Esophagus muscularis mucosa (tissue), 3 donors: ENCODE measurements at regions not wholly inside any gene's neighbourhood (a gene's known extent, or its start where the extent isn't known, plus 50 kb on each side); places are given as distances from the start of the nearest gene placed in this dataset.

Experiments used
- POLR2A ChIP-seq: fragments of 450-650 bp; IDR thresholded peaks from one replicate; pipeline ENCODE4 v1.6.1; 2017; ENCODE audit warnings: antibody characterized with exemption, moderate library complexity, mild to moderate bottlenecking, low read depth
- POLR2AphosphoS5 ChIP-seq, 2 donors: sonication (generic); formaldehyde crosslinking; IDR thresholded peaks; one replicate each; pipeline ENCODE4 v1.6.1; 2017; ENCODE audit warnings: antibody characterized with exemption in 2 of 2
- TF ChIP-seq, protein P1 (sequence below), 3 experiments: fragments of 200-600 bp in 2 of 3; fragments of 450-650 bp in 1 of 3; sonication (generic) in 2 of 3; IDR thresholded peaks; one replicate each; pipeline ENCODE4 v1.5.1; 2017 to 2019; ENCODE audit warnings: antibody characterized with exemption in 3 of 3, mild to moderate bottlenecking in 2 of 3, moderate library complexity in 1 of 3

DNA sequence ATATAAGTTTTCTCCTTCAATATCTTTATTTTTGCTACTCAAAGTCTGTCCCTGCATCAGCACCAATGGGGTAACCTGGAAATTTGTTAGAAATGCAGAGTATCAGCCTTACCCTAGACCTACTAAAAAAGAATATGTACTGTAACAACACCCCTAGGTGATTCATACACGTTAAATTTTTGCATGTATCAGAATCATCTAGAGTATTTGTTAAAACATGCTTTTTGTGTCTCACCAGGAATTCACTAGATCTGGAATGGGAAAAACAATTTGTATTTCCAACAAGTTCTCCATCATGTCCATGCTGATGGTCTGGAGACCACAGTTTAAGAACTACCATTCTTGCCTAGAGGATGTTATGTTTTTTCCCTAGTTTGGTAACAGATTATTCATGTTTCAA, 196.0 kb upstream of the EDNRA start:
- TF ChIP-seq, protein P1, sequence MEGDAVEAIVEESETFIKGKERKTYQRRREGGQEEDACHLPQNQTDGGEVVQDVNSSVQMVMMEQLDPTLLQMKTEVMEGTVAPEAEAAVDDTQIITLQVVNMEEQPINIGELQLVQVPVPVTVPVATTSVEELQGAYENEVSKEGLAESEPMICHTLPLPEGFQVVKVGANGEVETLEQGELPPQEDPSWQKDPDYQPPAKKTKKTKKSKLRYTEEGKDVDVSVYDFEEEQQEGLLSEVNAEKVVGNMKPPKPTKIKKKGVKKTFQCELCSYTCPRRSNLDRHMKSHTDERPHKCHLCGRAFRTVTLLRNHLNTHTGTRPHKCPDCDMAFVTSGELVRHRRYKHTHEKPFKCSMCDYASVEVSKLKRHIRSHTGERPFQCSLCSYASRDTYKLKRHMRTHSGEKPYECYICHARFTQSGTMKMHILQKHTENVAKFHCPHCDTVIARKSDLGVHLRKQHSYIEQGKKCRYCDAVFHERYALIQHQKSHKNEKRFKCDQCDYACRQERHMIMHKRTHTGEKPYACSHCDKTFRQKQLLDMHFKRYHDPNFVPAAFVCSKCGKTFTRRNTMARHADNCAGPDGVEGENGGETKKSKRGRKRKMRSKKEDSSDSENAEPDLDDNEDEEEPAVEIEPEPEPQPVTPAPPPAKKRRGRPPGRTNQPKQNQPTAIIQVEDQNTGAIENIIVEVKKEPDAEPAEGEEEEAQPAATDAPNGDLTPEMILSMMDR (IDR thresholded peaks at IDR 0.05): no peak
- TF ChIP-seq POLR2AphosphoS5 (IDR thresholded peaks at IDR 0.05) (no peak), POLR2A (no peak)
